ENCODE measurements at regions not wholly inside any gene's neighbourhood (a gene's known extent, or its start where the extent isn't known, plus 50 kb on each side); places are given as distances from the start of the nearest gene placed in this dataset.

GRCh38 chr3:31213869-31214486, 318.7 kb upstream of the STT3B start:
- TF ChIP-seq CTCF (IDR thresholded peaks at IDR 0.05), result no peak
- TF ChIP-seq ZFX (IDR thresholded peaks at IDR 0.05; ENCODE audit: borderline replicate concordance), result no peak
